Vagina (tissue), 2 donors: ENCODE measurements at regions not wholly inside any gene's neighbourhood (a gene's known extent, or its start where the extent isn't known, plus 50 kb on each side); places are given as distances from the start of the nearest gene placed in this dataset.

ENCODE experiments used
- DNase-seq, 2 donors: peaks; one replicate each; pipeline ENCODE4 v3.0.0-alpha.2; 2017; ENCODE audit errors: extremely low spot score in 2 of 2
- H3K27ac ChIP-seq: fragments of 200-600 bp; sonication (generic); one replicate; pipeline ENCODE4 v1.5.1; 2019
- H3K27me3 ChIP-seq: fragments of 200-600 bp; sonication (generic); one replicate; pipeline ENCODE4 v1.5.1; 2019
- H3K36me3 ChIP-seq, 2 donors: fragments of 200-600 bp; sonication (generic); one replicate each; pipeline ENCODE4 v1.5.1; 2017 to 2019
- H3K4me1 ChIP-seq: fragments of 200-600 bp; sonication (generic); one replicate; pipeline ENCODE4 v1.5.1; 2019
- H3K4me3 ChIP-seq, 2 donors: fragments of 200-600 bp; sonication (generic); 1 replicate in 1 of 2; 2 replicates in 1 of 2; pipeline ENCODE4 v1.5.1; 2016 to 2019
- H3K9me3 ChIP-seq: fragments of 200-600 bp; sonication (generic); one replicate; pipeline ENCODE4 v1.5.1; 2019
- POLR2A ChIP-seq, 2 donors: fragments of 450-650 bp; IDR thresholded peaks; one replicate each; pipeline ENCODE4 v1.6.1; 2017; ENCODE audit warnings: antibody characterized with exemption in 2 of 2, mild to moderate bottlenecking in 2 of 2, moderate library complexity in 2 of 2
- POLR2AphosphoS5 ChIP-seq, 2 donors: sonication (generic); formaldehyde crosslinking; IDR thresholded peaks; one replicate each; pipeline ENCODE4 v1.9.0; 2017; ENCODE audit warnings: antibody characterized with exemption in 2 of 2, mild to moderate bottlenecking in 2 of 2, low read depth in 1 of 2; ENCODE audit not compliant: insufficient read depth in 1 of 2
- intact Hi-C: fragments of 100-400 bp; cut with DNase I; formaldehyde crosslinking; loops from one replicate; pipeline ENCODE4 v1.15.1; 2023
- TF ChIP-seq, protein P1 (sequence below), 3 experiments: fragments of 450-650 bp in 2 of 3; fragments of 200-600 bp in 1 of 3; sonication (generic) in 1 of 3; IDR thresholded peaks; one replicate each; pipeline ENCODE4 v1.5.1; 2017 to 2019; ENCODE audit warnings: antibody characterized with exemption in 3 of 3, mild to moderate bottlenecking in 2 of 3, moderate library complexity in 2 of 3

DNA sequence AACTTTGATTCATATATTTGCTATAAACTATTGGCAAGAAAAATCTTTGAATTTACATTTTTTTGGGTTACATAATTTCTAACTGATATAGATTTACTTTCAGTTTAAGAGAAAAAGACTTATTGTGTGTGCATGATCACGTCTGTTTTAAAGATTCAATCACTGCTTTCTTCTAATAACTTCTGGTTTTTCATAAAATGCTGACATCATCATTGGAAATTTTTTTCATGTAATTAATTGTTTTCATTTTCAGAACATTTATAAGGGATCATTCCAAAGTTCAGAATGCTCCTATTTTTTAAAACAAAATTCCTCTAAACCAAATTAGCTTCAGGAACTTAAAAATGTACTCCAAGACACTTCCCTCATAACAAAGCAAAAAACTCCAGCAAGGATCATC is 500.7 kb upstream of the GBE1 start:
- Histone ChIP-seq H3K9me3 (no peaks in the 10 kb centered on the region), H3K27me3 (no peaks in the 10 kb centered on the region), H3K4me1 (no peaks in the 10 kb centered on the region), H3K36me3 (no peaks in the 10 kb centered on the region), H3K4me3 (no peak overlapping the region), H3K27ac (no peak overlapping the region)
- no peak for TF ChIP-seq POLR2A (IDR thresholded peaks at IDR 0.05)
- TF ChIP-seq POLR2AphosphoS5 (IDR thresholded peaks at IDR 0.05; ENCODE audit: insufficient read depth in 1 of 2, low read depth in 1 of 2): no peak
- TF ChIP-seq, protein P1, sequence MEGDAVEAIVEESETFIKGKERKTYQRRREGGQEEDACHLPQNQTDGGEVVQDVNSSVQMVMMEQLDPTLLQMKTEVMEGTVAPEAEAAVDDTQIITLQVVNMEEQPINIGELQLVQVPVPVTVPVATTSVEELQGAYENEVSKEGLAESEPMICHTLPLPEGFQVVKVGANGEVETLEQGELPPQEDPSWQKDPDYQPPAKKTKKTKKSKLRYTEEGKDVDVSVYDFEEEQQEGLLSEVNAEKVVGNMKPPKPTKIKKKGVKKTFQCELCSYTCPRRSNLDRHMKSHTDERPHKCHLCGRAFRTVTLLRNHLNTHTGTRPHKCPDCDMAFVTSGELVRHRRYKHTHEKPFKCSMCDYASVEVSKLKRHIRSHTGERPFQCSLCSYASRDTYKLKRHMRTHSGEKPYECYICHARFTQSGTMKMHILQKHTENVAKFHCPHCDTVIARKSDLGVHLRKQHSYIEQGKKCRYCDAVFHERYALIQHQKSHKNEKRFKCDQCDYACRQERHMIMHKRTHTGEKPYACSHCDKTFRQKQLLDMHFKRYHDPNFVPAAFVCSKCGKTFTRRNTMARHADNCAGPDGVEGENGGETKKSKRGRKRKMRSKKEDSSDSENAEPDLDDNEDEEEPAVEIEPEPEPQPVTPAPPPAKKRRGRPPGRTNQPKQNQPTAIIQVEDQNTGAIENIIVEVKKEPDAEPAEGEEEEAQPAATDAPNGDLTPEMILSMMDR (IDR thresholded peaks at IDR 0.05): no peak
- intact Hi-C loops: no loop called here
- DNase-seq: no peak

GRCh38 chr3:82261637-82262036 is 500.2 kb upstream of the GBE1 start:
- H3K4me3 ChIP-seq: no peak overlapping the region
- H3K4me1 ChIP-seq: no peaks in the 10 kb centered on the region
- TF ChIP-seq POLR2A (IDR thresholded peaks at IDR 0.05): no peak
- no peak for TF ChIP-seq POLR2AphosphoS5 (IDR thresholded peaks at IDR 0.05; ENCODE audit: insufficient read depth in 1 of 2, low read depth in 1 of 2)
- TF ChIP-seq, protein P1 (IDR thresholded peaks at IDR 0.05): no peak
- H3K27ac ChIP-seq: no peak overlapping the region
- H3K36me3 ChIP-seq: no peaks in the 10 kb centered on the region
- DNase-seq: no peak
- intact Hi-C loops: no loop called here
- no peaks in the 10 kb centered on the region for H3K9me3 ChIP-seq
- no peaks in the 10 kb centered on the region for H3K27me3 ChIP-seq

DNA sequence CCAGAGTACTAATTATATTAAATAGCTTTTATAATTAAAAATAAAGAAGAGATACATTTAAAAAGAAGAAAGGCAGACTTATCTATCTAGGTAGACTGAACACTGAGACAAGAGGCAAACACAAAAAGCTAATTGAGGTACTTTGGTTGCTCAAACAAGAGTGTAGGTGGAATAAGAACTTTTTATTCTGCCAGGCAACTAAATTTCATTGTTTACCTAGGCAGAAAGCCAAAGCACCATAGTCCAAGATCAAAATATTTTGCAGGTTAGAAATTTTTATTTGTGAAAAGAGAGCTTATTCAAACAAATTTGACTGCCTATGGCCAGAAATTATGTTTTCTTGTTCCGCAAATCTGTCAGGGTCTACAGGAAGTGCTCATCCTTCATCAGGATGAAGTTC is 499.6 kb upstream of the GBE1 start:
- H3K9me3 ChIP-seq: no peaks in the 10 kb centered on the region
- no peak overlapping the region for H3K27ac ChIP-seq
- no peak for TF ChIP-seq POLR2AphosphoS5 (IDR thresholded peaks at IDR 0.05; ENCODE audit: insufficient read depth in 1 of 2, low read depth in 1 of 2)
- no peaks in the 10 kb centered on the region for H3K27me3 ChIP-seq
- DNase-seq: no peak
- no peak overlapping the region for H3K4me3 ChIP-seq
- intact Hi-C loops: no loop called here
- no peaks in the 10 kb centered on the region for H3K4me1 ChIP-seq
- H3K36me3 ChIP-seq: no peaks in the 10 kb centered on the region

DNA sequence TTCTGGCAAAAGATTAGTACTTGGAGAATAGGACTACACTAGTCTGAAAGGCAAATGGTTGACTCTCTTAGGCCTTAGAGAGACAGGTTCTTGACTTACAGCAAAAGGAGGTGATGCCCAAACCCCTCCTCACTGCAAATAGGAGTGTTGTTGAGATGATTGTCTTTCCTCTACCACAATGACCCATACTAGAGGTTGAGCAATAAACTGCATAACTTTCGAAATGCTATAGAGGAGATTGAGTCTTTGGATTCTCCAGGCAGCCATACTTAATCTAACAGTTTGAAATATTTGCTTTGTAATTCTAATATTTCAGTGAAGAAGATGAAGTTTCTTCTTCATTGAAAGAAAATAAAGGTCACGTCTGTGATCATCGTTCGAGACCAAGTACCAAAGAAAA is 498.5 kb upstream of the GBE1 start:
- Histone ChIP-seq H3K9me3 (no peaks in the 10 kb centered on the region), H3K4me1 (no peaks in the 10 kb centered on the region), H3K27ac (no peak overlapping the region), H3K4me3 (no peak overlapping the region), H3K36me3 (no peaks in the 10 kb centered on the region), H3K27me3 (no peaks in the 10 kb centered on the region)
- TF ChIP-seq POLR2AphosphoS5 (IDR thresholded peaks at IDR 0.05; ENCODE audit: insufficient read depth in 1 of 2, low read depth in 1 of 2) (no peak), POLR2A (IDR thresholded peaks at IDR 0.05) (no peak)
- TF ChIP-seq, protein P1 (IDR thresholded peaks at IDR 0.05): no peak
- no peak for DNase-seq
- intact Hi-C loops: no loop called here

DNA sequence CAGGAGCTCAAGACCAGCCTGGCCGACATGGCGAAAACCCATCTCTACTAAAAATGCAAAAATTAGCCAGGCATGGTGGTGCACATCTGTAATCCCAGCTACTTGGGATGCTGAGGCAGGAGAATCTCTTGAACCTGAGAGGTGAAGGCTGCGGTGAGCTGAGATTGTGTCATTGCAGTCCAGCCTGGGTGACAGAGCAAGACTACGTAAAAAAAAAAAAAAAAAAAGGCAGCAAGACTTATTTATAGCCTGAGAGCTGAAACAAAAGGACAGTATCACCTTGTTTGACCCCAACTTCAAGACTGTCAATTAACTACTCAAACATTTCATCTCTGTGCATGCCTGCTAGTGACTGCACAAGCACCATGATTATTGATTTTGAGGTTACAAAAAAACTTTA is 478.9 kb upstream of the GBE1 start:
- no peak for DNase-seq

More for the DNA sequence above, 478.9 kb upstream of the GBE1 start:
- H3K9me3 ChIP-seq: no peaks in the 10 kb centered on the region
- no peaks in the 10 kb centered on the region for H3K4me1 ChIP-seq
- no peaks in the 10 kb centered on the region for H3K27me3 ChIP-seq
- no peak overlapping the region for H3K4me3 ChIP-seq
- H3K36me3 ChIP-seq: no peaks in the 10 kb centered on the region
- intact Hi-C loops: no loop called here
- no peak for TF ChIP-seq POLR2A (IDR thresholded peaks at IDR 0.05)
- TF ChIP-seq POLR2AphosphoS5 (IDR thresholded peaks at IDR 0.05; ENCODE audit: insufficient read depth in 1 of 2, low read depth in 1 of 2): no peak
- TF ChIP-seq, protein P1 (IDR thresholded peaks at IDR 0.05): no peak
- no peak overlapping the region for H3K27ac ChIP-seq
